HL-60 (cell line): ENCODE measurements at regions not wholly inside any gene's neighbourhood (a gene's known extent, or its start where the extent isn't known, plus 50 kb on each side); places are given as distances from the start of the nearest gene placed in this dataset.

Experiments
- CTCF ChIP-seq: IDR thresholded peaks from one replicate; pipeline ENCODE4 v1.5.1; 2011; ENCODE audit warnings: low read length, control low read depth, inconsistent platforms; ENCODE audit not compliant: insufficient read depth
- POLR2AphosphoS5 ChIP-seq: IDR thresholded peaks from 2 replicates; pipeline ENCODE4 v1.6.1; 2012; ENCODE audit warnings: low read depth

- TF ChIP-seq CTCF (no peak), POLR2AphosphoS5 (no peak)
Measured at GRCh38 chr18:39199231-39199855, 1633.7 kb upstream of the CELF4 start.
